Naive thymus-derived CD4-positive, alpha-beta T cell (primary cell): ENCODE measurements at regions not wholly inside any gene's neighbourhood (a gene's known extent, or its start where the extent isn't known, plus 50 kb on each side); places are given as distances from the start of the nearest gene placed in this dataset.
"Not testable (repeated sequence)": the region's sequence is repeated elsewhere in the genome, so short reads cannot be mapped to it uniquely, and the experiment has no call there.

Experiments
- ATAC-seq: fragments of 150-1000 bp; cut with Tn5 transposase; 2 replicates; pipeline ENCODE4 v1.10.0; 2021; ENCODE audit warnings: mild to moderate bottlenecking, moderate library complexity
- CTCF ChIA-PET: fragments of 350-600 bp; sonication (Branson Sonifier 250); formaldehyde crosslinking; loops from one replicate; lab custom pipeline; 2021; ENCODE audit warnings: antibody characterized with exemption; lab: Charles Lee
- POLR2A ChIA-PET: fragments of 350-600 bp; sonication (Branson Sonifier 250); formaldehyde crosslinking; loops from one replicate; lab custom pipeline; 2021; ENCODE audit warnings: antibody characterized with exemption, inconsistent platforms; lab: Charles Lee
- DNase-seq, 9 donors: peaks; one replicate each; pipeline versions ENCODE4 v3.0.0 to v3.0.0-alpha.2; 2020 to 2022; ENCODE audit warnings: mixed read lengths in 1 of 9
- H3K27ac ChIP-seq: one replicate; pipeline ENCODE4 v1.7.0; 2013; ENCODE audit warnings: mild to moderate bottlenecking, low read depth, low read length, moderate library complexity
- H3K27me3 ChIP-seq, 2 donors: one replicate each; pipeline ENCODE4 v1.7.0; 2013; ENCODE audit warnings: low read length in 2 of 2, mild to moderate bottlenecking in 2 of 2, moderate library complexity in 2 of 2; ENCODE audit not compliant: control insufficient read depth in 2 of 2, insufficient read depth in 2 of 2
- H3K36me3 ChIP-seq, 3 experiments: 1 replicate in 2 of 3; 2 replicates in 1 of 3; pipeline ENCODE4 v1.7.0; 2013; ENCODE audit warnings: low read length in 3 of 3, mild to moderate bottlenecking in 3 of 3, moderate library complexity in 1 of 3; ENCODE audit not compliant: insufficient read depth in 3 of 3, control insufficient read depth in 2 of 3
- H3K4me1 ChIP-seq, 2 donors: one replicate each; pipeline ENCODE4 v1.7.0; 2013; ENCODE audit warnings: low read length in 2 of 2, mild to moderate bottlenecking in 2 of 2, moderate library complexity in 1 of 2; ENCODE audit not compliant: control insufficient read depth in 2 of 2, insufficient read depth in 2 of 2
- H3K4me3 ChIP-seq: 2 replicates; pipeline ENCODE4 v1.7.0; 2013; ENCODE audit warnings: mild to moderate bottlenecking, low read length
- H3K9me3 ChIP-seq, 3 experiments: 1 replicate in 2 of 3; 2 replicates in 1 of 3; pipeline ENCODE4 v1.7.0; 2013; ENCODE audit warnings: low read length in 3 of 3; ENCODE audit not compliant: control insufficient read depth in 2 of 3
- H3K27ac Mint-ChIP-seq, 9 donors: one replicate each; pipeline ENCODE4 v1.8.0; 2020 to 2022; ENCODE audit warnings: mixed read lengths in 9 of 9, mild to moderate bottlenecking in 8 of 9, moderate library complexity in 5 of 9, inconsistent platforms in 2 of 9
- H3K27me3 Mint-ChIP-seq, 5 donors: one replicate each; pipeline ENCODE4 v1.8.0; 2021 to 2022; ENCODE audit warnings: mixed read lengths in 5 of 5, mild to moderate bottlenecking in 1 of 5
- H3K36me3 Mint-ChIP-seq, 5 donors: one replicate each; pipeline ENCODE4 v1.8.0; 2020 to 2022; ENCODE audit warnings: mixed read lengths in 5 of 5, mild to moderate bottlenecking in 3 of 5, inconsistent platforms in 1 of 5
- H3K4me1 Mint-ChIP-seq, 7 donors: one replicate each; pipeline ENCODE4 v1.8.0; 2020 to 2022; ENCODE audit warnings: mixed read lengths in 7 of 7, mild to moderate bottlenecking in 3 of 7, inconsistent platforms in 1 of 7
- H3K4me3 Mint-ChIP-seq, 10 donors: one replicate each; pipeline ENCODE4 v1.8.0; 2020 to 2022; ENCODE audit warnings: mild to moderate bottlenecking in 10 of 10, mixed read lengths in 10 of 10, moderate library complexity in 6 of 10, inconsistent platforms in 2 of 10
- H3K9me3 Mint-ChIP-seq, 11 donors: one replicate each; pipeline ENCODE4 v1.8.0; 2020 to 2022; ENCODE audit warnings: mixed read lengths in 11 of 11, mild to moderate bottlenecking in 4 of 11, inconsistent platforms in 1 of 11, moderate library complexity in 1 of 11
- intact Hi-C, 2 donors: fragments of 100-400 bp; cut with micrococcal nuclease; formaldehyde crosslinking; loops; one replicate each; pipeline ENCODE4 v1.15.1; 2023

DNA sequence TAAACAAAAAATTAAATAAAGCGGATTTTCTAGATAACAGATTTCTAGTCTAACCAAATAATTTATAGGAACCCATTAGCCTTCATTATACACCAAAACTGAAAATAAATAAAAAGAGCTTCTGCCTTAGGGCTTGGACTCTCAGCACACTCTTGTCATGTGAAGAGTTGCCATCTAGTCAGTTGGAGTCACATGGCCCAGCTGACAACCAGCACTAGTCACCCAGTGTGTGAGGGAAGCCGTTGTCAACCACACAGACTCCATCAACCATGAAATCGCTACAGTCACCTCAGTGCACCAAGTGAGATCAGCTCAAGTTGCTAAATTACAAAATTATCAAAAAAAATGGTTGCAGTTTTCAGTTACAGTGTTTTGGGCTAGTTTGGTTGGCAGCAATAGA, 470.0 kb downstream of the GASK1B start:
- intact Hi-C loops: no loop called here
- H3K27me3 Mint-ChIP-seq: no peaks in the 10 kb centered on the region
- ATAC-seq (no peak), DNase-seq (no peak)
- no peaks in the 10 kb centered on the region for H3K27me3 ChIP-seq
- H3K36me3 ChIP-seq: no peaks in the 10 kb centered on the region
- no peaks in the 10 kb centered on the region for H3K9me3 ChIP-seq
- H3K4me1 Mint-ChIP-seq: no peaks in the 10 kb centered on the region
- H3K4me3 Mint-ChIP-seq: no peak overlapping the region
- no peak overlapping the region for H3K27ac ChIP-seq
- no peaks in the 10 kb centered on the region for H3K4me1 ChIP-seq
- POLR2A ChIA-PET: no interaction called here
- no peak overlapping the region for H3K27ac Mint-ChIP-seq
- H3K36me3 Mint-ChIP-seq: no peaks in the 10 kb centered on the region
- peaks cover 0 to 8% (median 3%) of the 10 kb centered on the region in 11 donors for H3K9me3 Mint-ChIP-seq
- CTCF ChIA-PET: no interaction called here
- H3K4me3 ChIP-seq: no peak overlapping the region

DNA sequence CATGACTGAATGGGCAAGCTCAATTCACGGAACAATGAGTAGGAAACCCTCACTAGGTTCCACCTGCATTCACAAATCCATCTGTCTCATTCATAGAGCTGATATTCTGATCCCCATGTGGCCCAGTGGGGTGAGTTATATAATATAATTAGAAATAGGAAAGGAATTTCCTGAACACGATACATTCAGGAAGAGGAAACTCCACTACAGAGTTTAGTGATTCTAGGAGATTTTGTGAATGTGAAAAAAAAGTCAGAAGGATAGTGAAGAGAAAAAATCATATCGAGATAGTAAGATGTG, 471.2 kb downstream of the GASK1B start:
- ChIA-PET POLR2A (no interaction called here), CTCF (no interaction called here)

DNA sequence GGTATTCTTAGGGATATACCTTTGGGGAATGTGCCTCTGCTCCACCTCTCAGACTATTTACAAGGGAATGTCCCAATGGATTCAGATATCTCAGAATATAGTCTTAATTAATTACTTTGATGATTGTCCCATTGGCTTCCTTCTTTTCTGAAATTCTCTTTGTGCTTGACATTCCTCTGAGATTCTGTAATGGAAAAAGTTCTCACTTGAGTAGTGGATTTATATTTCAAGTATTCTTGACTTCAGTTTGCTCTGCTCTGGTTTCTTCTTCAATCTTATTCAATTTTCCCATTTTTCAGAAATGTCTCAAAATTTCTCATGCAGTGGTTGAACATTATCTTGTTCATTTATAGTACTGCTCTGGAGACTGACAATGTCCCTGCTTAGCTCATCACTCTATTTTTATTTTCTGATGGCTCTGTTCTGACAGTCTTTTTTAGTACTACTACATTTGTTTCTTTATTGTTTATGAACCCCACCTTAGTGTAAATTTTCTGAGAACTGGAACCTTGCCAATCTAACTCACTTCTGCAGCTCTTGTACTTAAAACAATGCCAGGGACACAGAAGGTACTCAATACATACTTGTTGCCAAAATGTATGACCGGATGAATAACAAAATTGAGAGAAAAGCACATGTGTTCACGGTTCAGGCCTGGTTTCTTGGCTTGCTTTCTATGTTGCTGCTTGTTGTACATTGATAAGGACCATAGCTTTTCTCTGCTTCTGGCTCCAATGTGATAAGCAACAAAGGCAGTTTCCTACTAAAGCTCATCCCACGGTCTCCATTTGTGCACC, 471.7 kb downstream of the GASK1B start:
- no peaks in the 10 kb centered on the region for H3K36me3 Mint-ChIP-seq
- peaks cover 0 to 5% (median 3%) of the 10 kb centered on the region in 11 donors for H3K9me3 Mint-ChIP-seq
- no peaks in the 10 kb centered on the region for H3K9me3 ChIP-seq
- H3K27me3 Mint-ChIP-seq: no peaks in the 10 kb centered on the region
- H3K27me3 ChIP-seq: no peaks in the 10 kb centered on the region
- ChIA-PET POLR2A (no interaction called here), CTCF (no interaction called here)
- no peak for ATAC-seq
- no peak overlapping the region for H3K27ac Mint-ChIP-seq
- H3K36me3 ChIP-seq: no peaks in the 10 kb centered on the region
- no peak overlapping the region for H3K4me3 Mint-ChIP-seq
- H3K27ac ChIP-seq: no peak overlapping the region
- DNase-seq: no peak
- H3K4me1 Mint-ChIP-seq: no peaks in the 10 kb centered on the region
- no peaks in the 10 kb centered on the region for H3K4me1 ChIP-seq
- intact Hi-C loops: no loop called here
- H3K4me3 ChIP-seq: no peak overlapping the region

More for the DNA sequence above, 471.2 kb downstream of the GASK1B start:
- ATAC-seq: no peak
- no peaks in the 10 kb centered on the region for H3K4me1 Mint-ChIP-seq
- no peak overlapping the region for H3K4me3 Mint-ChIP-seq
- intact Hi-C loops: no loop called here
- H3K4me3 ChIP-seq: no peak overlapping the region
- H3K27me3 ChIP-seq: no peaks in the 10 kb centered on the region
- H3K27me3 Mint-ChIP-seq: no peaks in the 10 kb centered on the region
- peaks cover 0 to 5% (median 3%) of the 10 kb centered on the region in 11 donors for H3K9me3 Mint-ChIP-seq
- no peak overlapping the region for H3K27ac Mint-ChIP-seq
- H3K36me3 ChIP-seq: no peaks in the 10 kb centered on the region
- H3K36me3 Mint-ChIP-seq: no peaks in the 10 kb centered on the region
- no peaks in the 10 kb centered on the region for H3K4me1 ChIP-seq
- no peak overlapping the region for H3K27ac ChIP-seq
- DNase-seq: no peak
- no peaks in the 10 kb centered on the region for H3K9me3 ChIP-seq

DNA sequence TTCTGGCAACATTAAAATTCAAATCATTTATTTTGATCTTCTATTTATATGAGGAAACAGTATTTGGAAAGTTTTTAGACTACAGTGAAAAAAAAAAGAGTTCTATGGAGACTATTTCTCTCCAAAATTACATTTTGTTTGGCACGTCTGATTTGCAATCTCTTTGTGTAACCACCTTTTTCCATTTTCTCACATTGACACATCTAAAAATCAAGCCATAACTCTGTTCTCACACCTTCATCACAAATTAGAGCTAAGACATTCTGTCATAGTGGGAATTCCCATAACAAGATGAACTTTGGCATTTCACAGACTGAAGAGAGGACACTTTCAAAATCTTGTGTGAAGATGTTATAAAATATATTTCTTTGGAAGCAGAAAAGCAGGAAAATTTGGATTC, 468.9 kb downstream of the GRIA2 start:
- ChIA-PET CTCF (interaction anchor here (0.6 kb wide), 1 partner anchor 79 kb away, joined by 3 read pairs; no protein-coding TSS in a partner anchor), POLR2A (no interaction called here)
- intact Hi-C loops: no loop called here

DNA sequence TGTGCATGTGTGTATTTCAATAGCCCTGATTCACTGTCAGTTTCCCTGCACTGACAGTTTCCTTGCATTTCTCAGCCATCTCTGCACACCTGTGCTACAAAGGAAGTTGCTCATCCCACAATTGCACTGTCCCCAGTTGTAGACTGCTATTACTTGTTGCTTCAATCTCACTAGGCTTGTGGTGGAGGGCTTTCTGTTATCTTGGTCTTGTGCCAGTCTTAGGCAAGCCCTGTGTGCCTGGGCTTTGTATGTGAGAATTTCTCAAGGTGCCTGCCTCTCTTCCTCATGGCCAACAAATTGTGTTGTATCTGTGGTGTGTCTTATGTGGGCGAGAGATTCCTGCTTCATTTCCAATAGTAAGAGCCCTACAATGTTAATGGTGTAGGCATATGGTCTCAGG, 467.4 kb downstream of the GRIA2 start:
- DNase-seq (no peak), ATAC-seq (no peak)
- Mint-ChIP-seq H3K27me3 (no peaks in the 10 kb centered on the region), H3K27ac (no peak overlapping the region), H3K4me1 (no peaks in the 10 kb centered on the region), H3K9me3 (peaks cover 0 to 16% (median 0%) of the 10 kb centered on the region in 11 donors), H3K36me3 (no peaks in the 10 kb centered on the region), H3K4me3 (no peak overlapping the region)
- intact Hi-C loops: no loop called here
- ChIA-PET POLR2A (no interaction called here), CTCF (no interaction called here)
- Histone ChIP-seq H3K4me1 (no peaks in the 10 kb centered on the region), H3K27me3 (no peaks in the 10 kb centered on the region), H3K36me3 (no peaks in the 10 kb centered on the region), H3K27ac (no peak overlapping the region), H3K9me3 (no peaks in the 10 kb centered on the region), H3K4me3 (no peak overlapping the region)

More for the DNA sequence above, 468.9 kb downstream of the GRIA2 start:
- Mint-ChIP-seq H3K27me3 (no peaks in the 10 kb centered on the region), H3K4me3 (no peak overlapping the region), H3K4me1 (no peaks in the 10 kb centered on the region), H3K27ac (no peak overlapping the region), H3K36me3 (no peaks in the 10 kb centered on the region), H3K9me3 (peaks cover 0 to 11% (median 0%) of the 10 kb centered on the region in 11 donors)
- Histone ChIP-seq H3K9me3 (no peaks in the 10 kb centered on the region), H3K27ac (no peak overlapping the region), H3K27me3 (no peaks in the 10 kb centered on the region), H3K4me3 (no peak overlapping the region), H3K36me3 (no peaks in the 10 kb centered on the region), H3K4me1 (no peaks in the 10 kb centered on the region)
- ATAC-seq (no peak), DNase-seq (no peak)

DNA sequence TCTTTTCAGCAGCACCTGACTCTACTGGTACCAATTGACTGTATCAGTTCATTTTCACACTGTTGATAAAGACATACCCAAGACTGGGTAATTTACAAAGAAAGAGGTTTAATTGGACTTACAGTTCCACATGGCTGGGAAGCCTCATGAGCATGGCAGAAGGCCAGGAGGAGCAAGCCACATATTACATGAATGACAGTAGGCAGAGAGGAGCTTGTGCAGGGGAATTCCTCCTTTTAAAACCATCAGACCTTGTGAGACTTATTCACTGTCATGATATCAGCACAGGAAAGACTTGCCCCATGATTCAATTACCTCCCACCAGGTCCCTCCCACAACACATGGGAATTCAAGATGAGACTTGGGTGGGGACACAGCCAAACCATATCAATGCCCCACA, 458.8 kb downstream of the GRIA2 start:
- intact Hi-C loops, H3K4me3 ChIP-seq: not testable (repeated sequence)

DNA sequence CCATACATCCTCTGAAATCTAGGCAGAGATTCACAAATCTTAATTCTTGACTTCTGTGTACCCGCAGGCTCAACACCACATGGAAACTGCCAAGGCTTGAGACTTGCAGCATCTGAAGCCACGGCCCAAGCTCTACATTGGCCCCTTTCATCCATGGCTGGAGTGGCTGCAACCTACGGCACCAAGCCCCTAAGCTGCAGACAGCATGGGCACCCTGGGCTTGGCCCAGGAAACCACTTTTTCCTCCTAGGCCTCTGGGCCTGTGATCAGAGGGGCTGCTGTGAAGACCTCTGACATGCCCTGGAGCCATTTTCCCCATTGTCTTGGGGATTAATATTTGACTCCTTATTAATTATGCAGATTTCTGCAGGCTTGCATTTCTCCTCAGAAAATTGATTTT, 457.9 kb downstream of the GRIA2 start:
- ChIA-PET CTCF (no interaction called here), POLR2A (no interaction called here)
- Mint-ChIP-seq H3K27me3 (no peaks in the 10 kb centered on the region), H3K4me3 (no peak overlapping the region), H3K4me1 (no peaks in the 10 kb centered on the region), H3K27ac (no peak overlapping the region), H3K9me3 (peaks cover 3 to 20% (median 8%) of the 10 kb centered on the region in 11 donors), H3K36me3 (no peaks in the 10 kb centered on the region)
- Histone ChIP-seq H3K9me3 (no peaks in the 10 kb centered on the region), H3K4me3 (no peak overlapping the region), H3K27me3 (no peaks in the 10 kb centered on the region), H3K27ac (no peak overlapping the region), H3K4me1 (no peaks in the 10 kb centered on the region), H3K36me3 (no peaks in the 10 kb centered on the region)
- ATAC-seq: no peak
- intact Hi-C loops: no loop called here
- no peak for DNase-seq

More for the DNA sequence above, 458.8 kb downstream of the GRIA2 start:
- DNase-seq, H3K36me3 ChIP-seq, H3K4me3 Mint-ChIP-seq, H3K36me3 Mint-ChIP-seq, H3K4me1 Mint-ChIP-seq, CTCF ChIA-PET, H3K27me3 Mint-ChIP-seq, H3K27me3 ChIP-seq, H3K27ac ChIP-seq, ATAC-seq, H3K27ac Mint-ChIP-seq, H3K4me1 ChIP-seq, POLR2A ChIA-PET, H3K9me3 ChIP-seq: not testable (repeated sequence)
- peaks cover 3 to 20% (median 8%) of the 10 kb centered on the region in 11 donors for H3K9me3 Mint-ChIP-seq
